ENCODE measurements at regions not wholly inside any gene's neighbourhood (a gene's known extent, or its start where the extent isn't known, plus 50 kb on each side); places are given as distances from the start of the nearest gene placed in this dataset.

DNA sequence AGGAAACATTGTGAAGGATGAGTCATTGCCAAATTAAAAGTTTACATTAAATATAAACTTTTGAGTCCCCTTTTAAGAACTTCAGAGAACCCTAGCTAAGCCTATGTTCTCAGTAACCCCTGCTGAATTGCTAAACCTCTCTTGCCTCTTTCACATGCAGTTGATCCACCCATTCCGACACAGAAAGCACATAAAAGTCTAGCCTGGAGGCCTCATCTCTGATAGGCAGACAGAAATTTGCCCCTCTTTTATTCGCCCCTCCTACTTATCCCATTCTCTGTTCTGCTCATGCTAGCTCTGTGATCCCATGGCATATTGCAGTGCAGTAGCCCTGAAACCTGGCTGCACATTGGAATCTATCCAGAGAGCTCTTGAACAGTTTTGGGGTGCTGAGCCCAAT, 58.2 kb upstream of the PDE3B start:
- WGBS (ENCODE audit: insufficient coverage, insufficient replicate concordance, low lambda C conversion rate, missing lambda C conversion rate), result 64% methylated on average over 2 of the region's 2 CpGs
- ChIA-PET POLR2A (interaction anchor here (0.7 kb wide), 1 partner anchor 584 kb away, joined by 3 read pairs; no protein-coding TSS in a partner anchor), CTCF (interaction anchor here (0.5 kb wide), 1 partner anchor 204 kb away, joined by 3 read pairs; no protein-coding TSS in a partner anchor), RAD21 (ENCODE audit: unreplicated experiment) (no interaction called here), SMC1A (ENCODE audit: uncharacterized antibody, unreplicated experiment) (interaction anchor here (0.6 kb wide), 1 partner anchor 119 kb away, joined by 3 read pairs; no protein-coding TSS in a partner anchor)
- no peak overlapping the region for H3K4me2 ChIP-seq (ENCODE audit: control insufficient read depth, insufficient read depth)
- no peak overlapping the region for H2AFZ ChIP-seq (ENCODE audit: control insufficient read depth, low read depth, low read length)
- no TSS peak for BruUV-seq (replicated peaks)
- no peak overlapping the region for H3K9ac ChIP-seq (ENCODE audit: control insufficient read depth, insufficient read depth, low read length)
- ATAC-seq, result no peak
- intact Hi-C loops (cut with micrococcal nuclease; ENCODE audit: unreplicated experiment), result no loop called here
- H3K79me2 ChIP-seq (ENCODE audit: control insufficient read depth, insufficient read depth, low read length), result no peaks in the 10 kb centered on the region
- H3K27me3 ChIP-seq (replicated peaks in 1 of 2; ENCODE audit: control insufficient read depth in 2 of 2, insufficient read depth in 2 of 2, low read length in 1 of 2), result no peaks in the 10 kb centered on the region
- no peak for TF ChIP-seq CBFB (IDR thresholded peaks at IDR 0.05; ENCODE audit: low read depth)
- TF ChIP-seq MTA2 (IDR thresholded peaks at IDR 0.05; ENCODE audit: low read depth), result no peak
- TF ChIP-seq FOXK2 (IDR thresholded peaks at IDR 0.05), result no peak
- TF ChIP-seq, protein P1, sequence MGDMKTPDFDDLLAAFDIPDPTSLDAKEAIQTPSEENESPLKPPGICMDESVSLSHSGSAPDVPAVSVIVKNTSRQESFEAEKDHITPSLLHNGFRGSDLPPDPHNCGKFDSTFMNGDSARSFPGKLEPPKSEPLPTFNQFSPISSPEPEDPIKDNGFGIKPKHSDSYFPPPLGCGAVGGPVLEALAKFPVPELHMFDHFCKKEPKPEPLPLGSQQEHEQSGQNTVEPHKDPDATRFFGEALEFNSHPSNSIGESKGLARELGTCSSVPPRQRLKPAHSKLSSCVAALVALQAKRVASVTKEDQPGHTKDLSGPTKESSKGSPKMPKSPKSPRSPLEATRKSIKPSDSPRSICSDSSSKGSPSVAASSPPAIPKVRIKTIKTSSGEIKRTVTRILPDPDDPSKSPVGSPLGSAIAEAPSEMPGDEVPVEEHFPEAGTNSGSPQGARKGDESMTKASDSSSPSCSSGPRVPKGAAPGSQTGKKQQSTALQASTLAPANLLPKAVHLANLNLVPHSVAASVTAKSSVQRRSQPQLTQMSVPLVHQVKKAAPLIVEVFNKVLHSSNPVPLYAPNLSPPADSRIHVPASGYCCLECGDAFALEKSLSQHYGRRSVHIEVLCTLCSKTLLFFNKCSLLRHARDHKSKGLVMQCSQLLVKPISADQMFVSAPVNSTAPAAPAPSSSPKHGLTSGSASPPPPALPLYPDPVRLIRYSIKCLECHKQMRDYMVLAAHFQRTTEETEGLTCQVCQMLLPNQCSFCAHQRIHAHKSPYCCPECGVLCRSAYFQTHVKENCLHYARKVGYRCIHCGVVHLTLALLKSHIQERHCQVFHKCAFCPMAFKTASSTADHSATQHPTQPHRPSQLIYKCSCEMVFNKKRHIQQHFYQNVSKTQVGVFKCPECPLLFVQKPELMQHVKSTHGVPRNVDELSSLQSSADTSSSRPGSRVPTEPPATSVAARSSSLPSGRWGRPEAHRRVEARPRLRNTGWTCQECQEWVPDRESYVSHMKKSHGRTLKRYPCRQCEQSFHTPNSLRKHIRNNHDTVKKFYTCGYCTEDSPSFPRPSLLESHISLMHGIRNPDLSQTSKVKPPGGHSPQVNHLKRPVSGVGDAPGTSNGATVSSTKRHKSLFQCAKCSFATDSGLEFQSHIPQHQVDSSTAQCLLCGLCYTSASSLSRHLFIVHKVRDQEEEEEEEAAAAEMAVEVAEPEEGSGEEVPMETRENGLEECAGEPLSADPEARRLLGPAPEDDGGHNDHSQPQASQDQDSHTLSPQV (IDR thresholded peaks at IDR 0.05), result no peak
- no peak for TF ChIP-seq DPF2 (IDR thresholded peaks at IDR 0.05)
- TF ChIP-seq IKZF1 (conservative IDR thresholded peaks at IDR 0.05), result no peak
- no peaks in the 10 kb centered on the region for H4K20me1 ChIP-seq (ENCODE audit: control insufficient read depth, insufficient read depth)
- H3K36me3 ChIP-seq (ENCODE audit: control insufficient read depth in 2 of 2, insufficient read depth in 2 of 2, low read length in 1 of 2), result no peaks in the 10 kb centered on the region
- no peak for FAIRE-seq
- H3K9me3 ChIP-seq (replicated peaks; ENCODE audit: control insufficient read depth, insufficient read depth, low read length), result no peaks in the 10 kb centered on the region
- no peak overlapping the region for H3K27ac ChIP-seq (ENCODE audit: control insufficient read depth, insufficient read depth)
- in situ Hi-C loops (cut with MboI), result no loop called here
- H3K4me1 ChIP-seq (ENCODE audit: control insufficient read depth, insufficient read depth, low read length), result no peaks in the 10 kb centered on the region
- DNase-seq (ENCODE audit: low read depth, low spot score), result no peak
- H3K4me3 ChIP-seq, result no peak overlapping the region
